ENCODE measurements at regions not wholly inside any gene's neighbourhood (a gene's known extent, or its start where the extent isn't known, plus 50 kb on each side); places are given as distances from the start of the nearest gene placed in this dataset.

DNA sequence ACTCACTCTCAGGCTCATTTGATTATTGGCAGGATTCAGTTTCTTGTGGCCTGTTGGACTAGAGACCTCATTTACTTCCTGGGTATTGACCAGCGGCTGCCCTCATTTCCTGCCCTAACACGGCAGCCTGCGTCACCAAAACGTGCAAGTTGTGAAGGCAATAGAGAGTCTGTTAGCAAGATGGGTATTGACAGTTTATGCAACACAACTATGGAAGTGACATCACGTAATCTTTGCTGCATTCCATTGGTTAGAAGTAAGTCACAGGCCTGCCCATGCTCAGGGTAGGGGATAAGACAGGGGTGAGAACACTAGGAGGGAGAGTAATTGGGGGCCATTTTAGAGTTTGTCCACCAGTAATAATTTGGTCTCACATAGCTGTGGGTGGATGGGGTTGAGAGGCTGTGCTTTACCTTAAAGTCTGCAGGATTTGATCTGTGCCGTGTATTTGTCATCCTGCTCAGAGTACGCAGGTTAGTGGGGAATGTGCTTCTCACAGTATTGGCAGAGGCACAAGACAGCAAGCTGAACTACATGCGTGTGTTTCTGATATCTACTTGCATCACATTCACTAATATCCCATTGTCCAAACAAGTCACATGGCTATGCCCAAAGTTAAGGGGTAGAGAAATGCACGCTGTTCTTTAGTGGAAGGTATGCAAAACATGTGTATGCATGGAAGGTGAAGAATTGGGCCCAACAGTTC is 83.3 kb downstream of the EDEM1 start:
- DNase-seq, result no peak

DNA sequence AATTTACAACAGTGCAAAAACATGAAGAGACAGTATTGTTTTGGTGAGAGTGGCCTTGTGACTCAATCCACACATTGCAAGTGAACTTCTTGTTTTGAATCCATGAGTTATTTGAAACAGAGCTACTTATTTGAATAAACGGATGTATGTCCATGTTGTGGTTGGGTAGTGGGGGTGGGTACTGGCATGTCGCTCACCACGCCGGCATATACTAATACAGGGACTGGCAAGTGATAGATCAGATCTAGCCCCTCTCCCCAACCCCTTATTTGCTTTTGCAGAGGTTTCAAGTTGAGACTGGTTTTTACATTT is 83.8 kb downstream of the EDEM1 start:
- no peak for DNase-seq

DNA sequence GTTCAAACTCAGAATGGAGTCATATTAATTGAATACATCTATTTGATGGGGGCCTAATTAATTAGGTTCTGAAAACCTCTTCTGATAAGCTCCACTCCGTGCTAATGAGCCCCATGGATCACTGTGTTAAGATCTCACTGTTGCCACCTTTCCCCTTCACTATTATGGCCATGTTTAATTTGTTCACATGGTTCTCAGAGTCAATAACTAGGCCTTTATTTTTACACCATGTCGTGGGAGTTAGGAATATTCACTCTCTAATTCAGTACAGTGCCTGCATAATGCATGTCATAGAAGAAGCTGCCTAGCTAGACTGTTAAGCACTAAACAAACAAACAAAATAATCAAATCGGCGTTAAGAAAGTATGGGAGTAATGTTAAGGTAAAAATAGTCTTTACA is 84.9 kb downstream of the EDEM1 start:
- DNase-seq, result no peak

- no peak for DNase-seq
These were observed 86.6 kb downstream of the EDEM1 start for GRCh38 chr3:5274091-5274490.

- no peak for DNase-seq
These were observed 88.0 kb downstream of the EDEM1 start for GRCh38 chr3:5275529-5275928.

DNA sequence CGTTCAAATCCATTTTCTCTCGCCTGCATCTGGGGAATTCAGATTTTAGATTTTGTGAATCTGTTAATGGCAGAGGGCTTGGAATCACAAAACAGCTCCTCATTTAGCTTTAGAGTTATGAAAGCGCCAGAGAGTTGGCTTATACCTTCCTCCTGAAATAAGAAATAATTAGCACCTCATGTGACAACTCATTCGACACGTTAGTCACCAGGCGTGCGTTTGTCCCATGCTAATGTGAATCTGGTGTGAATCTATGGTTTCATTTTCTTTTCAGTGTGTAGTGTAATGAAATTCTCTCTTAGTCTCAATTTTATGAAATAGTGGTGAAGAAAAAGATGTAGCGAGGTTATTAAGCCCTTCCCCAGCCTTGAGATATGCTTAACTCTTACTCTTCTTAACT is 89.4 kb downstream of the EDEM1 start:
- DNase-seq, result no peak

GRCh38 chr3:5277612-5278236 is 90.2 kb downstream of the EDEM1 start:
- no peak for DNase-seq

DNA sequence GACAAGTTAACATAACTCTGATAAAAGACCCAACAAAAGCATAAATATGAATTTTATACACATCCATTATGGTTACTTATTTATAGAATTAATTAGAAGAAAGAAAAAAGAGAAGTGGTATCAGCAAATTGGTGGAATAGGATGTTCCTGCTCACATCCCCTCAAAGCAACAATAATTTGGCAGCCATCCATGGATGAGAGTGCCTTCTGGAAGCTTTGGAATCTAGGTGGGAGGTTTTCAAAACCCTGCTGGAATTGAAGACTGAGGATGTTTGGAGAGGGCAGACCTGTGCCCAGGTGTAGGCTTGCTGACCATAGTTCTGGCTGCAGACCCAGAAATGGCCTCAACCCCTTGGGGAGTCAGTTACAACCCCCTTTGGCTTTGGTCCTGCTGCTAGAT is 91.2 kb downstream of the EDEM1 start:
- no peak for DNase-seq

- no peak for DNase-seq
These were observed 95.2 kb downstream of the EDEM1 start for GRCh38 chr3:5282703-5283102.

GRCh38 chr3:5285439-5285838 is 97.9 kb downstream of the EDEM1 start:
- no peak for DNase-seq

DNA sequence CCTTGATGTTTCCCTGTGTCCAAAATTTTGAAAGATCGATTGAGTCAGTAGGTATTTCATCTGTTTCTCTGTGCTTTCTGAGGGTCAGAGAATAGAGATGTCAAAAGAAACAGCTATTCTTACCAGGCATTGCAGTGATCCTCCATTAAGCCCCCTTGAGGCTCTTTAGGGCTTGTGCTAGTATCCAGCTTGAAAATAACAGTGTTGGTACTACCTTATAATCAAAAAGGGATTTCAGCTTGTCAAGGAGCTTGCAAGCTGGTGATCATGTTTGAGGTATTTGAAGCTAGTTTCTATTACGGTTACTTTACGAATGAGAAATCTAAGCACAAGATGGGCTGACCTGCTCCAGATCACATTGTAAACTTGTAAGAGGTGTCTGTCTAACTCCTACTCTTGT is 103.4 kb downstream of the EDEM1 start:
- no peak for DNase-seq

- DNase-seq, result no peak
These were observed 105.0 kb downstream of the EDEM1 start for GRCh38 chr3:5292512-5292911.

DNA sequence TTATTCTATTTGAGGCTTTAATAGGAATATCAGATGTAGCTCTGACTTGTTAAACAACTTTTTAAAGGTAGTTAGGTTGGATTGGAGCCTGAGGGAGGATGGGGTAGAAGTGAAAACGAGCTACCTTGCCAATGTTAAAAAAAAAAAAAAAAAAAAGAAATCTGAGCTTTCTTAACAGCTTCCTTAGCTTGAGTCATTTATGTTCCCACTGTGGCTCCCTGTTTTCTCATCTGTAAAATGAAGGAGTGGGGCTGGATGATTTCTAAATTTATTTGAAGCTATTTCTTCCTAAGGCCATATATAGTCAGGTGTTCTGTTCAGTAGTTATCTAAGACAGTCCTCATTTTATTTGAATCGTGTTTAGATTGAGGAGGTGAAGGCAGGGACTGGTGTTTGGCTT is 105.7 kb downstream of the EDEM1 start:
- no peak for DNase-seq

GRCh38 chr3:5294356-5294755 is 106.8 kb downstream of the EDEM1 start:
- no peak for DNase-seq

GRCh38 chr3:5295191-5295690 is 107.7 kb downstream of the EDEM1 start:
- no peak for DNase-seq

- no peak for DNase-seq
These were observed 108.9 kb downstream of the EDEM1 start for GRCh38 chr3:5296362-5296761.

DNA sequence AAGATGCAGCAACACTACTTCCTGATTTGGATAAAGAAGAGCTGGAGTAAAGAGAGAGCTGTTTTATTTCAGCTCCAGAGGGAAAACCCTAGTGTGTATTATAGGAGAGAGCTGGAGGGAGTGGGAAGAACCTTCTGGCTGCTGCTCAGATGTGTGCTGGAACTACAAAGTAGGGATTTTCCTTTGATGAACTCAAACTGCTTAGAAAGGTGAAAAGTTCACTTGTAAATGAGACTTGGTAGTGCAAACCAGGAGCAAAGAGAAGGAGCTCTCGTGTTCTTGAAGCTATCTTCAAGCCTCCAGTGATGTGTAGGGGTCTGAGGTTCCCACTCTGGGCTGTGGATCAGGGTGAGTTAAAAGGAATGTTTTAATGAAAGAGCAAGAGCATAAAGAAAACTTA is 110.4 kb downstream of the EDEM1 start:
- DNase-seq, result no peak

GRCh38 chr3:5298453-5298852 is 110.9 kb downstream of the EDEM1 start:
- DNase-seq, result no peak

DNA sequence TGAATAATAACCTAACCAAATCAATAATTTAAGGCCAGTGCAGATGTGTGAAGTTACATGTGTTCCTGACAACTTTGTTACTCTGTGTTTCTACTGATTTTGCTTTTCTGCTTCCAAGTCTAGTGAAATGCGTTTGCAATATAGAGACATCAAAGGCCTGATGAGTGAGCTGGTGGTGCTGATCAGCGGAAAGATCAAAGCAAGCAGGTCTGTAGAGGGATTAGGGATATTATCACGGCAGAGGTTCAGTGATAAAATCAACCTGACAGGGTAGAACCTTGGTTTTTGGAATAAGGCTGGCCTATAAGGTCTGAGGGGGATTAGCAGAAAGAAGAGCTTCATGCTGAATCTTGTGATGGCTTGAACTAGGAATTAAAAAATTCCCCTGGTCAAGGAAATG is 111.7 kb downstream of the EDEM1 start:
- no peak for DNase-seq

DNA sequence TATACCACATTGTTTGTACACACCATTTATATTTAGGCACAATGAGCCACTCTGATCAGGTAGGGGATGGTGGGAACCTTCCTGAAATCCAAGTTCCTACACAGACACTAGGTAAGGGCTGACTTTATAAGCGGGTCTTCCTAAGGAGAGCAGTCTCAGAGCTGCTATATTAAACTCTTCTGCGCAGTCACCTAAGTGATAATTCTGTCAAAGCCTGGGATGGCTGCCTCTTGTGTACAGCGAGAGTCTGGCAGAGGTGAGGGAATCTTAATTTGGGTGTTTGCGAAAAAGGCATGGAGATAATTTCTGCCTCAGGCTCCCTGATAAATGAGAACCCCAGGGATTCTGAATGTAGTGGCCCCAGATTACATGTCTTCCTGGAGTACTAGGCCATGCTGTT is 113.1 kb downstream of the EDEM1 start:
- DNase-seq, result no peak

DNA sequence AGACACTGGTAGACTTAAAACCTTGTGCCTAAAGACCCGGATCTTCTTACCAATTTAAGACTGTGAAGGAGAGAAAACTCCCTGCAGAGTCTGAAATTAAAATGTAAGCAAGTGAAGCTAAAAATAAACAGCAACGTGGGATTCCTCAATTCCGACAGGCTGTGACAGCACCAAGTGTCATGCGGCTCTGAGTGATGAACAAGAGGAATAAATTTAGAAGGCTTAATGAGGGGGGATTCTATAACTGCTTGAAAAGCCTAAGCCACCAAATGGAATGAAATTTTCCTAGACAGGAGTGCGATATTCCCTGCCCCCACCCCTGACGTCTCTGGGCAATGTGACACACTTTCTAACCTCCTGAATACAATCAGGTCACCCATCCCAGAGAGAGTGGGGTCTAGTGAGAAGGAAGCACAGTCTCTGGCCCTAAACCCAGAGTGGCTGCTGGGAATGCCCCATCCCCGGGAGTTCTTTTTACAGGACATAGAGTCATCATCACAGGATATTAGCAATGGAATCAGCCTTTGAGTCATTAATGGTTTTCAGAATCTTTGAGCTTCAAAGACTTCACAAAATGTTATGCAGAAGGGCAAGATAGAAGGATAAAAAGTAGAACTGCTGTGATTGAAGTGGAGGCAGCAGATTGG is 114.3 kb downstream of the EDEM1 start:
- DNase-seq, result no peak

- no peak for DNase-seq
These were observed 115.2 kb downstream of the EDEM1 start for GRCh38 chr3:5302661-5303060.

DNA sequence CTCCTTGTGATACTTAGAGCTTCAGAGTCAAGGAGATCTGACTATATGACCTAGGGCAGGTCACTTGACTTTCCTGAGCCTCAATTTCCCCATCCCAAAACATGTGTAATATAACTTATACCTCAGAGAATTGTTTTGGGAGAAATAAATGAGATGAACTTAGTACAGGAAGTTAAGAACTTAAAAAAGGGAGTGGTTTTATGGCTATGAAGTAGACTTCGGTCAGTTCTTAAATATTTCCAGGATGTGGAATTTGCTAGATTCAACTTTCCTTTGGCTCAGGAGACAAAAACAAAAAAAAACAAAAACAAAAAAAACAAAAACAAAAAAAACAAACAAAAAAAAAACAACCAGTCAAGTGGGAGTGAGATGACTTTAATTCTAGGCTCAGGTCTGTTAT is 116.7 kb downstream of the EDEM1 start:
- no peak for DNase-seq

Measured in NCI-H2171 treated with DMSO at 0.1 percent for 48 hours (cell line).